Endothelial cell of umbilical vein (primary cell): ENCODE measurements at regions not wholly inside any gene's neighbourhood (a gene's known extent, or its start where the extent isn't known, plus 50 kb on each side); places are given as distances from the start of the nearest gene placed in this dataset.

Experiments
- BruUV-seq: library from RNA; stranded (reverse); fragments of 400-500 nt; replicated peaks from 2 replicates; lab custom pipeline; 2021; lab: Mats Ljungman, UMichigan
- CTCF ChIA-PET: fragments of 300-600, 350-600 bp; sonication (Branson Sonifier 250); formaldehyde crosslinking; loops from one replicate; lab custom pipeline; 2021; ENCODE audit warnings: antibody characterized with exemption, inconsistent platforms; lab: Charles Lee
- POLR2A ChIA-PET: fragments of 300-600, 350-600 bp; sonication (Branson Sonifier 250); formaldehyde crosslinking; loops from one replicate; lab custom pipeline; 2021; ENCODE audit warnings: antibody characterized with exemption, inconsistent platforms; lab: Charles Lee
- DNase-seq: peaks from one replicate; pipeline ENCODE4 v3.0.0-alpha.2; 2011; ENCODE audit warnings: low read depth, low spot score
- FAIRE-seq: peaks from 2 replicates; lab custom pipeline; 2011; peaks lifted over from hg19 to GRCh38; lab: Jason Lieb, UNC
- H2AFZ ChIP-seq: 2 replicates; pipeline ENCODE4 v1.6.0; 2012; ENCODE audit warnings: low read depth, low read length, control low read depth, inconsistent platforms
- H3K27ac ChIP-seq: 2 replicates; pipeline ENCODE4 v1.5.1; 2011; ENCODE audit warnings: low read depth, mild to moderate bottlenecking, control low read depth, low read length, moderate library complexity; ENCODE audit not compliant: insufficient read depth
- H3K27me3 ChIP-seq, 2 experiments: 2 replicates each; pipeline versions ENCODE4 v1.6.0 to v1.6.1; 2011; ENCODE audit warnings: low read length in 2 of 2, mixed read lengths in 1 of 2; ENCODE audit not compliant: control insufficient read depth in 2 of 2, insufficient read depth in 2 of 2
- H3K36me3 ChIP-seq, 2 experiments: 2 replicates in 1 of 2; 3 replicates in 1 of 2; pipeline ENCODE4 v1.5.1; 2011; ENCODE audit warnings: low read length in 2 of 2, mild to moderate bottlenecking in 1 of 2, moderate library complexity in 1 of 2; ENCODE audit not compliant: control insufficient read depth in 2 of 2, insufficient read depth in 2 of 2; ENCODE audit errors: extremely low read depth in 1 of 2
- H3K4me1 ChIP-seq: 3 replicates; pipeline ENCODE4 v1.5.1; 2011; ENCODE audit warnings: mild to moderate bottlenecking, low read length; ENCODE audit not compliant: control insufficient read depth, insufficient read depth; ENCODE audit errors: extremely low read depth
- H3K4me2 ChIP-seq: 2 replicates; pipeline ENCODE4 v1.6.1; 2011; ENCODE audit warnings: low read length, control low read depth, mixed read lengths; ENCODE audit not compliant: insufficient read depth
- H3K4me3 ChIP-seq, 3 experiments: fragments of 200-600 bp in 1 of 3; sonication (generic), shearing (Covaris generic) in 1 of 3; replicated peaks in 1 of 3; 2 replicates each; pipeline ENCODE4 v1.5.1; 2011 to 2016; ENCODE audit warnings: control low read depth in 3 of 3, low read length in 3 of 3, mild to moderate bottlenecking in 2 of 3, inconsistent platforms in 1 of 3, low read depth in 1 of 3, moderate library complexity in 1 of 3; ENCODE audit not compliant: insufficient read depth in 1 of 3
- H3K79me2 ChIP-seq: 2 replicates; pipeline ENCODE4 v1.6.0; 2012; ENCODE audit warnings: low read length, inconsistent platforms; ENCODE audit not compliant: control insufficient read depth, insufficient read depth
- H3K9ac ChIP-seq: replicated peaks from 2 replicates; pipeline ENCODE3; 2011; ENCODE audit warnings: low read length, control low read depth; ENCODE audit not compliant: insufficient read depth; ENCODE audit errors: extremely low read depth
- H3K9me1 ChIP-seq: replicated peaks from 3 replicates; pipeline ENCODE4 v1.6.0; 2011; ENCODE audit warnings: mild to moderate bottlenecking, low read length; ENCODE audit not compliant: control insufficient read depth, insufficient read depth; ENCODE audit errors: extremely low read depth
- H3K9me3 ChIP-seq: replicated peaks from 2 replicates; pipeline ENCODE4 v1.5.1; 2012; ENCODE audit warnings: low read length, inconsistent platforms; ENCODE audit not compliant: control insufficient read depth, insufficient read depth
- H4K20me1 ChIP-seq: replicated peaks from 2 replicates; pipeline ENCODE3; 2011; ENCODE audit warnings: mild to moderate bottlenecking, low read length; ENCODE audit not compliant: control insufficient read depth, insufficient read depth; ENCODE audit errors: extremely low read depth
- CTCF ChIP-seq, 2 donors: IDR thresholded peaks; 1 replicate in 1 of 2; 2 replicates in 1 of 2; pipeline ENCODE4 v1.5.1; 2011; ENCODE audit warnings: low read length in 2 of 2, mild to moderate bottlenecking in 2 of 2, moderate library complexity in 2 of 2, control low read depth in 1 of 2, inconsistent platforms in 1 of 2, low read depth in 1 of 2; ENCODE audit not compliant: insufficient read depth in 1 of 2; ENCODE audit errors: extremely low read depth in 1 of 2
- EZH2 ChIP-seq: IDR thresholded peaks from 2 replicates; pipeline ENCODE4 v1.6.1; 2012; ENCODE audit warnings: borderline replicate concordance, low read depth, mild to moderate bottlenecking, moderate library complexity, low read length, inconsistent platforms; ENCODE audit not compliant: severe bottlenecking
- FOS ChIP-seq: IDR thresholded peaks from 2 replicates; pipeline ENCODE4 v1.6.1; 2011; ENCODE audit warnings: mild to moderate bottlenecking, low read length, moderate library complexity, borderline replicate concordance; ENCODE audit not compliant: insufficient read depth
- GATA2 ChIP-seq: IDR thresholded peaks from 2 replicates; pipeline ENCODE4 v1.7.0; 2011; ENCODE audit warnings: low read depth, mild to moderate bottlenecking, moderate library complexity, mixed read lengths, low read length; ENCODE audit not compliant: insufficient read length, insufficient read depth
- JUN ChIP-seq: IDR thresholded peaks from 2 replicates; pipeline ENCODE4 v1.6.1; 2011; ENCODE audit warnings: borderline replicate concordance, low read depth; ENCODE audit not compliant: insufficient read length, insufficient read depth
- MYC ChIP-seq: IDR thresholded peaks from one replicate; pipeline ENCODE4 v1.6.1; 2011; ENCODE audit warnings: mild to moderate bottlenecking, low read depth, low read length
- POLR2A ChIP-seq: IDR thresholded peaks from 2 replicates; pipeline ENCODE4 v1.6.1; 2012; ENCODE audit warnings: low read depth, mild to moderate bottlenecking, control low read depth, low read length
- POLR2AphosphoS5 ChIP-seq: IDR thresholded peaks from 2 replicates; pipeline ENCODE4 v1.6.1; 2012; ENCODE audit warnings: low read depth, mild to moderate bottlenecking, control low read depth, low read length, moderate library complexity; ENCODE audit not compliant: insufficient read depth
- dilution Hi-C: fragments of 300-500 bp; cut with MboI; formaldehyde crosslinking; loops from one replicate; pipeline ENCODE4 v1.15.0; 2019; ENCODE audit warnings: low sequenced_read_pairs; ENCODE audit not compliant: extremely low pct_ligation_motif_present
- intact Hi-C: fragments of 100-400 bp; cut with micrococcal nuclease; formaldehyde crosslinking; loops from one replicate; pipeline ENCODE4 v1.10.0; 2022
- TF ChIP-seq, protein P1 (sequence below): IDR thresholded peaks from 2 replicates; pipeline ENCODE4 v1.6.1; 2011; ENCODE audit not compliant: insufficient read depth, insufficient read length

DNA sequence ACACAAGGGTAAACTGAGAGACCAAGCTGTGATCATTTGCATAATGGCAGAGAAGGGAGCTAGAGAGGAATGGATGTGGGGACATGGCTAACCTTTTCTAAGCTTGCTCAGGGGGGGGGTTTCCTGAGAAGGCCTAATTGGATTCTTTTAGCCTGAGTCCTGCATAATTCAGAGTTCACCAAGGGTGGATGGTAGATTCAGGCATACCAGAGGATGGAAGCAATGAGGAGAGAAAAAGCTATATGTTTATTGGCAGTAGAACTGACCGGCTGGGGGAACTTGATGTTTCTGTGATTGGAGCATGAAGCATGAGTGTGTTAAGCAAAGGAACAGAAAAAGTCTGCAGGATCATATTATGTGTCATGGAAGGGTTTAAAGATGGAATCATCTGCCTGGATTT lies 65.9 kb upstream of the KLF12 start:
- DNase-seq (no peak), FAIRE-seq (no peak)
- Histone ChIP-seq H3K4me1 (no peaks in the 10 kb centered on the region), H3K9ac (no peak overlapping the region), H3K36me3 (no peaks in the 10 kb centered on the region), H3K27ac (no peak overlapping the region), H3K9me3 (no peaks in the 10 kb centered on the region), H2AFZ (no peak overlapping the region), H3K27me3 (no peaks in the 10 kb centered on the region), H3K4me3 (no peak overlapping the region), H4K20me1 (no peaks in the 10 kb centered on the region), H3K9me1 (no peaks in the 10 kb centered on the region), H3K79me2 (no peaks in the 10 kb centered on the region), H3K4me2 (no peak overlapping the region)
- ChIA-PET POLR2A (interaction anchor here (0.6 kb wide), 1 partner anchor 311 kb away, joined by 3 read pairs; no protein-coding TSS in a partner anchor), CTCF (interaction anchor here (1.0 kb wide), 1 partner anchor 68 kb away, joined by 4 read pairs; no protein-coding TSS in a partner anchor)
- dilution Hi-C loops: no loop called here
- BruUV-seq: no TSS peak
- intact Hi-C loops: no loop called here
- no peak for TF ChIP-seq JUN

DNA sequence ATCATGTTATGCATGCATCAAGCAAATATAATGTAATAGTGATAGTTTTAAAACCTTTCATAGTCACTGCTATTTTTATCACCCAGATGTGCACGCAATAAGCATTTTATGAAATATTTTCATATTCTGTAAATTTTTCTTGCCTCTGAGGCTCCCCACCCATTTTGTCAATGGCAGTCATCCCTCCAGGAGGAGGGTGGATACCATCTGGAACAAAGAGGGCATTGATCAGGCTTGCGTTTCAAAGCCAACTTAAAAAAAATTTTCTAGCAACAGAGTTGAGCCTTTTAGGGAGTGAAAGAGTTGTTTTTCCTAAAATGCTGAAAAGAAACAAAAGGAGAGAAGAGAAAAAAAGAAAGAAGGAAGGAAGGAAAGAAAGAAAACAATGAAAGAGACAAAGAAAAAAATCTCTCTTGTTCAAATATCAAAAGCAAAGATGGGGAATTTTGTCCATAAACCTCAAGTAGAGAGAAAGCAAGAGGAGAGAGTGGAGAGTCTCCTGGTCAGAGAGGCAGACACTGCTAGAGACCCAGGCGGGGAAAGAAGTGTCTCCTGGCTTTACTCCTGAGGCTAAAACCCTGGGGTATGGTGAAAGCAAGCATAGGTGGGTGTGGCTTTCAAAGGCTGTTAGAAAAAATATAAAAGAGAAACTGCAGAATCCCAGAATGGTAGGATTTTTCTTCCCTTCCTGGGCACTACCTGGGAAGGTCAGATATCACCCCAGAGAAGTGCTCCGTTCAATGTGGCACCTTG lies 63.6 kb upstream of the KLF12 start:
- Histone ChIP-seq H3K9me3 (no peaks in the 10 kb centered on the region), H3K27ac (no peak overlapping the region), H3K4me1 (peaks cover 11% of the 10 kb centered on the region), H3K4me3 (no peak overlapping the region), H3K4me2 (no peak overlapping the region), H3K9me1 (no peaks in the 10 kb centered on the region), H3K9ac (no peak overlapping the region), H3K27me3 (no peaks in the 10 kb centered on the region), H4K20me1 (no peaks in the 10 kb centered on the region), H3K36me3 (no peaks in the 10 kb centered on the region), H3K79me2 (no peaks in the 10 kb centered on the region), H2AFZ (no peak overlapping the region)
- dilution Hi-C loops (no loop called here), intact Hi-C loops (no loop called here)
- POLR2A ChIA-PET: no interaction called here
- TF ChIP-seq, protein P1, sequence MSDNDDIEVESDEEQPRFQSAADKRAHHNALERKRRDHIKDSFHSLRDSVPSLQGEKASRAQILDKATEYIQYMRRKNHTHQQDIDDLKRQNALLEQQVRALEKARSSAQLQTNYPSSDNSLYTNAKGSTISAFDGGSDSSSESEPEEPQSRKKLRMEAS: no peak
- TF ChIP-seq GATA2: no peak
- no peak for TF ChIP-seq EZH2
- no peak for TF ChIP-seq FOS
- TF ChIP-seq POLR2AphosphoS5: no peak
- no peak for TF ChIP-seq POLR2A
- no peak for TF ChIP-seq MYC
- TF ChIP-seq JUN: no peak
- no peak for TF ChIP-seq CTCF (IDR thresholded peaks at IDR 0.05; ENCODE audit: extremely low read depth in 1 of 2, insufficient read depth in 1 of 2, low read depth in 1 of 2, low read length in 2 of 2)
- BruUV-seq: no TSS peak
- DNase-seq (no peak), FAIRE-seq (no peak)
- CTCF ChIA-PET: no interaction called here
